Neuronal stem cell (in vitro differentiated cells): ENCODE measurements at regions not wholly inside any gene's neighbourhood (a gene's known extent, or its start where the extent isn't known, plus 50 kb on each side); places are given as distances from the start of the nearest gene placed in this dataset.

Source experiments
- DNase-seq: peaks from one replicate; pipeline ENCODE4 v3.0.0-alpha.2; 2013; ENCODE audit warnings: low spot score
- H2AFZ ChIP-seq: one replicate; pipeline ENCODE4 v1.6.1; 2013; ENCODE audit warnings: mild to moderate bottlenecking, low read length, inconsistent platforms
- H2AK5ac ChIP-seq: 2 replicates; pipeline ENCODE4 v1.6.1; 2013; ENCODE audit warnings: low read depth, mild to moderate bottlenecking, inconsistent platforms, low read length, moderate library complexity, mixed read lengths
- H2BK120ac ChIP-seq: 2 replicates; pipeline ENCODE4 v1.6.1; 2013; ENCODE audit warnings: low read depth, mild to moderate bottlenecking, inconsistent platforms, low read length, moderate library complexity, mixed read lengths
- H2BK12ac ChIP-seq: one replicate; pipeline ENCODE4 v1.6.1; 2013; ENCODE audit warnings: low read length, inconsistent platforms
- H2BK15ac ChIP-seq: 2 replicates; pipeline ENCODE4 v1.6.1; 2013; ENCODE audit warnings: mild to moderate bottlenecking, low read length, inconsistent platforms, mixed read lengths
- H2BK5ac ChIP-seq: one replicate; pipeline ENCODE4 v1.6.1; 2013; ENCODE audit warnings: inconsistent platforms, mild to moderate bottlenecking, low read length, moderate library complexity
- H3K14ac ChIP-seq: one replicate; pipeline ENCODE4 v1.6.1; 2013; ENCODE audit warnings: low read length, inconsistent platforms
- H3K18ac ChIP-seq: 2 replicates; pipeline ENCODE4 v1.6.1; 2013; ENCODE audit warnings: low read length, inconsistent platforms
- H3K23ac ChIP-seq: 2 replicates; pipeline ENCODE4 v1.6.1; 2013; ENCODE audit warnings: low read depth, mild to moderate bottlenecking, mixed read lengths, low read length, inconsistent platforms; ENCODE audit not compliant: poor library complexity
- H3K27ac ChIP-seq: replicated peaks from 3 replicates; pipeline ENCODE4 v1.5.1; 2013; ENCODE audit warnings: low read length, inconsistent platforms
- H3K27me3 ChIP-seq, 3 experiments: 2 replicates each; pipeline ENCODE4 v1.6.1; 2013; ENCODE audit warnings: low read length in 3 of 3, mild to moderate bottlenecking in 2 of 3, inconsistent platforms in 1 of 3, low read depth in 1 of 3, mixed read lengths in 1 of 3, moderate library complexity in 1 of 3; ENCODE audit not compliant: control insufficient read depth in 3 of 3, insufficient read depth in 3 of 3
- H3K36me3 ChIP-seq, 2 donors: replicated peaks in 1 of 2; 2 replicates each; pipeline ENCODE4 v1.6.1; 2013; ENCODE audit warnings: low read length in 2 of 2; ENCODE audit not compliant: control insufficient read depth in 2 of 2, insufficient read depth in 2 of 2
- H3K4ac ChIP-seq: 2 replicates; pipeline ENCODE4 v1.6.1; 2013; ENCODE audit warnings: inconsistent platforms, mild to moderate bottlenecking, low read length, moderate library complexity
- H3K4me1 ChIP-seq, 2 donors: 1 replicate in 1 of 2; 2 replicates in 1 of 2; pipeline ENCODE4 v1.6.1; 2013; ENCODE audit warnings: low read length in 2 of 2, low read depth in 1 of 2; ENCODE audit not compliant: control insufficient read depth in 2 of 2, insufficient read depth in 1 of 2
- H3K4me2 ChIP-seq: one replicate; pipeline ENCODE4 v1.6.1; 2013; ENCODE audit warnings: mild to moderate bottlenecking, low read length, inconsistent platforms; ENCODE audit not compliant: insufficient read depth, poor library complexity, severe bottlenecking
- H3K4me3 ChIP-seq, 2 donors: 2 replicates each; pipeline ENCODE4 v1.5.1; 2013; ENCODE audit warnings: low read length in 2 of 2, mild to moderate bottlenecking in 2 of 2, inconsistent platforms in 1 of 2, moderate library complexity in 1 of 2
- H3K79me1 ChIP-seq: one replicate; pipeline ENCODE4 v1.6.1; 2013; ENCODE audit warnings: low read depth, mild to moderate bottlenecking, inconsistent platforms, low read length, moderate library complexity
- H3K9ac ChIP-seq: one replicate; pipeline ENCODE4 v1.6.1; 2013; ENCODE audit warnings: mild to moderate bottlenecking, low read depth, low read length, inconsistent platforms; ENCODE audit not compliant: poor library complexity
- H3K9me3 ChIP-seq, 2 donors: replicated peaks in 1 of 2; 2 replicates each; pipeline versions ENCODE3 to v1.6.1; 2013; ENCODE audit warnings: low read length in 2 of 2, mild to moderate bottlenecking in 2 of 2, inconsistent platforms in 1 of 2, low read depth in 1 of 2, mixed read lengths in 1 of 2, moderate library complexity in 1 of 2; ENCODE audit not compliant: control insufficient read depth in 2 of 2, insufficient read depth in 1 of 2
- H4K8ac ChIP-seq: one replicate; pipeline ENCODE4 v1.6.1; 2013; ENCODE audit warnings: low read depth, mild to moderate bottlenecking, inconsistent platforms, low read length, moderate library complexity
- H4K91ac ChIP-seq: one replicate; pipeline ENCODE4 v1.6.1; 2013; ENCODE audit warnings: low read length, low read depth, mild to moderate bottlenecking, inconsistent platforms; ENCODE audit not compliant: poor library complexity
- WGBS, 2 donors: extraction: QIAGEN DNeasy Blood & Tissue Kit; methylation state at CpG; one replicate each; pipeline ENCODE4 v1.1.7; 2013; ENCODE audit warnings: missing lambda C conversion rate in 2 of 2, mixed read lengths in 1 of 2; ENCODE audit not compliant: insufficient read length in 2 of 2, insufficient replicate concordance in 1 of 2; ENCODE audit errors: extremely low coverage in 2 of 2; 5-methylcytosine and 5-hydroxymethylcytosine counted together

- no peaks in the 10 kb centered on the region for H3K36me3 ChIP-seq
- no peaks in the 10 kb centered on the region for H3K27me3 ChIP-seq
- H4K91ac ChIP-seq: no peak overlapping the region
- H2BK15ac ChIP-seq: no peak overlapping the region
- H3K14ac ChIP-seq: no peak overlapping the region
- H2BK12ac ChIP-seq: no peak overlapping the region
- WGBS, 2 donors: no CpG with 5 or more reads among the region's 2 CpGs
- no peak overlapping the region for H2AFZ ChIP-seq
- H3K4me2 ChIP-seq: no peak overlapping the region
- H3K9me3 ChIP-seq: no peaks in the 10 kb centered on the region
- H4K8ac ChIP-seq: no peak overlapping the region
- no peak overlapping the region for H3K4me3 ChIP-seq
- H3K4ac ChIP-seq: no peak overlapping the region
- H3K79me1 ChIP-seq: no peaks in the 10 kb centered on the region
- H3K27ac ChIP-seq: no peak overlapping the region
- H2BK5ac ChIP-seq: no peak overlapping the region
- H3K4me1 ChIP-seq: no peaks in the 10 kb centered on the region
- no peak overlapping the region for H3K18ac ChIP-seq
- no peak overlapping the region for H3K9ac ChIP-seq
- H3K23ac ChIP-seq: no peak overlapping the region
- DNase-seq: no peak
- H2AK5ac ChIP-seq: no peak overlapping the region
- H2BK120ac ChIP-seq: no peak overlapping the region
Measured at GRCh38 chr2:18365342-18365741, 195.1 kb downstream of the RDH14 start.

DNA sequence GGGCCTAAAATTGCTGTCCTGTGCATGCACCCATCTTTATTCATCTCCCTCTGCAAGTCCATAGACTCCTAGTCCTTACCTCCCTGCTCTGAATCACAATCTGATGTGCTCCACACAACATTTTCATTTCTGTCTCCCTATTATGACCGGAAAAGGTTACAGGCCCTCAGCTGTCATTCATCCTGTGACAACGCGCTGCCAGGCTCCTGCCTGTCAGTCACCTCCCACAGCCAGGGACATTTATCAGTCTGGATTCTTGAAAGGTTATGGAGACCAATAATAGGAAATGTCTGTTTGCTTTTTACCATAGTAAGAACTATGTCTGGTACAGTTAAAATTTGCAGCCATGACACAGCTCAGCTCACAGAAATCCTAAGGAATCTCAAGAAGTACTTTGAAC is 197.1 kb downstream of the RDH14 start:
- Histone ChIP-seq H3K23ac (no peak overlapping the region), H3K79me1 (no peaks in the 10 kb centered on the region), H2BK5ac (no peak overlapping the region), H4K8ac (no peak overlapping the region), H3K4me3 (no peak overlapping the region), H2AK5ac (no peak overlapping the region), H2BK15ac (no peak overlapping the region), H2AFZ (no peak overlapping the region), H3K18ac (no peak overlapping the region), H3K4ac (no peak overlapping the region), H3K14ac (no peak overlapping the region), H2BK120ac (no peak overlapping the region), H3K9me3 (no peaks in the 10 kb centered on the region), H3K9ac (no peak overlapping the region), H3K4me2 (no peak overlapping the region), H4K91ac (no peak overlapping the region), H3K27me3 (no peaks in the 10 kb centered on the region), H2BK12ac (no peak overlapping the region), H3K36me3 (no peaks in the 10 kb centered on the region), H3K27ac (no peak overlapping the region), H3K4me1 (no peaks in the 10 kb centered on the region)
- WGBS, 2 donors: no CpG with 5 or more reads among the region's 3 CpGs
- no peak for DNase-seq

DNA sequence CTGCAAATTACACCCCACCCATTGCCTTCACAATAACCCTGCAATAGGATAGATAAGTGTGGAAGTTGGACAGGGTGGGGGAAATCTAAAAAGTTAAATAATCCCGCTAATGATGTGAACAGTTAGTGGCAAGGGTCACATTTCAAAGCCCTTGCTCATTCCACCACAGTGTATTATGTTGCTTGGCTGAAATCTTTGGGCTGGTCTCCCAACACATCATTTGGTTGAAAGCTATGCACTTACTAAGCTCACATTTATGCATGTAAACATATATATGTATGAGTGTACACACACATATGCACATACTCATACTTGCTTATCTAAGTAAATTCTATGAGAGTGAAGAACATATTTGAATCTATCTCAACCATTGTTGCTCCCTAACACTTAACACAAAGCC is 197.8 kb downstream of the RDH14 start:
- H2AFZ ChIP-seq: no peak overlapping the region
- H3K4me2 ChIP-seq: no peak overlapping the region
- no peaks in the 10 kb centered on the region for H3K9me3 ChIP-seq
- no peak overlapping the region for H4K8ac ChIP-seq
- H2BK120ac ChIP-seq: no peak overlapping the region
- no peak overlapping the region for H4K91ac ChIP-seq
- no peak overlapping the region for H2AK5ac ChIP-seq
- no peak for DNase-seq
- H3K79me1 ChIP-seq: no peaks in the 10 kb centered on the region
- H3K4me1 ChIP-seq: no peaks in the 10 kb centered on the region
- no peak overlapping the region for H3K23ac ChIP-seq
- H2BK15ac ChIP-seq: no peak overlapping the region
- H3K4ac ChIP-seq: no peak overlapping the region
- H3K14ac ChIP-seq: no peak overlapping the region
- no peak overlapping the region for H3K4me3 ChIP-seq
- H3K27me3 ChIP-seq: no peaks in the 10 kb centered on the region
- WGBS, 2 donors: no CpG with 5 or more reads among the region's 1 CpG
- no peak overlapping the region for H3K9ac ChIP-seq
- no peak overlapping the region for H3K18ac ChIP-seq
- no peak overlapping the region for H3K27ac ChIP-seq
- H3K36me3 ChIP-seq: no peaks in the 10 kb centered on the region
- no peak overlapping the region for H2BK12ac ChIP-seq
- H2BK5ac ChIP-seq: no peak overlapping the region

DNA sequence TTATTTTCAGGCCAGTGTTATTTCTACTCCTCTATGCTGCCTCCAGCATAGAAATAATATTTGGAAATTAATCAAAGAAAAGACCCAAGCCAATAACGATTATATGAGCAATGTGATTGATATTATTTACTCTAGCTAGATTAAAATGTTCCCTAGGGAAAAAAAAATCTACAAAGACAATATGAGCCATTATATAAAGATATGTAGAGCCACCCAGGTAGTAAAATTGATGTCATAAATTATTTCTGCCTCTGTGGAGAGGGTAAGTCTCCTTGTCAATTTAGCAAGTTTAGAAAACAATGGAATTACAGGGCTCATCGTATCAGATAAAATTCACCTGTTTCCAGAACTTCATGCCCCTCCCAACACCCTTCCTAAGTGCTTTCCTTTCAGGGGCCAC is 202.9 kb downstream of the RDH14 start:
- no peak overlapping the region for H4K8ac ChIP-seq
- no peaks in the 10 kb centered on the region for H3K9me3 ChIP-seq

More for the DNA sequence above, 202.9 kb downstream of the RDH14 start:
- Histone ChIP-seq H3K36me3 (no peaks in the 10 kb centered on the region), H3K4me2 (no peak overlapping the region), H3K27me3 (no peaks in the 10 kb centered on the region), H4K91ac (no peak overlapping the region), H3K23ac (no peak overlapping the region), H2BK15ac (no peak overlapping the region), H3K27ac (no peak overlapping the region), H2AK5ac (no peak overlapping the region), H2AFZ (no peak overlapping the region), H2BK12ac (no peak overlapping the region), H2BK5ac (no peak overlapping the region), H3K4ac (no peak overlapping the region), H3K4me3 (no peak overlapping the region), H3K18ac (no peak overlapping the region), H3K4me1 (no peaks in the 10 kb centered on the region), H3K79me1 (no peaks in the 10 kb centered on the region), H3K9ac (no peak overlapping the region), H3K14ac (no peak overlapping the region), H2BK120ac (no peak overlapping the region)
- no CpG with 5 or more reads among the region's 2 CpGs for WGBS, 2 donors
- no peak for DNase-seq
